ENCODE measurements at regions not wholly inside any gene's neighbourhood (a gene's known extent, or its start where the extent isn't known, plus 50 kb on each side); places are given as distances from the start of the nearest gene placed in this dataset.
A peak's percentile ranks its signal among the peaks of the same experiment; 100 is the strongest.

GRCh38 chr6:151154418-151154817 is 85.3 kb upstream of the AKAP12 start:
- no peaks in the 10 kb centered on the region for H3K36me3 ChIP-seq
- intact Hi-C loops (cut with DNase I): no loop called here
- no peak overlapping the region for H3K27ac ChIP-seq
- TF ChIP-seq POLR2A (IDR thresholded peaks at IDR 0.05): no peak
- TF ChIP-seq, protein P1, sequence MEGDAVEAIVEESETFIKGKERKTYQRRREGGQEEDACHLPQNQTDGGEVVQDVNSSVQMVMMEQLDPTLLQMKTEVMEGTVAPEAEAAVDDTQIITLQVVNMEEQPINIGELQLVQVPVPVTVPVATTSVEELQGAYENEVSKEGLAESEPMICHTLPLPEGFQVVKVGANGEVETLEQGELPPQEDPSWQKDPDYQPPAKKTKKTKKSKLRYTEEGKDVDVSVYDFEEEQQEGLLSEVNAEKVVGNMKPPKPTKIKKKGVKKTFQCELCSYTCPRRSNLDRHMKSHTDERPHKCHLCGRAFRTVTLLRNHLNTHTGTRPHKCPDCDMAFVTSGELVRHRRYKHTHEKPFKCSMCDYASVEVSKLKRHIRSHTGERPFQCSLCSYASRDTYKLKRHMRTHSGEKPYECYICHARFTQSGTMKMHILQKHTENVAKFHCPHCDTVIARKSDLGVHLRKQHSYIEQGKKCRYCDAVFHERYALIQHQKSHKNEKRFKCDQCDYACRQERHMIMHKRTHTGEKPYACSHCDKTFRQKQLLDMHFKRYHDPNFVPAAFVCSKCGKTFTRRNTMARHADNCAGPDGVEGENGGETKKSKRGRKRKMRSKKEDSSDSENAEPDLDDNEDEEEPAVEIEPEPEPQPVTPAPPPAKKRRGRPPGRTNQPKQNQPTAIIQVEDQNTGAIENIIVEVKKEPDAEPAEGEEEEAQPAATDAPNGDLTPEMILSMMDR (IDR thresholded peaks at IDR 0.05): no peak
- ATAC-seq (peak in 2 of 4 donors; percentile 41), DNase-seq (peak in 4 of 5 donors; percentile 26 to 51 (median 42))
- peaks cover 0 to 12% (median 1%) of the 10 kb centered on the region in 12 donors for H3K4me1 ChIP-seq
- no peaks in the 10 kb centered on the region for H3K9me3 ChIP-seq
- H3K4me3 ChIP-seq: no peak overlapping the region
- H3K27me3 ChIP-seq: no peaks in the 10 kb centered on the region
- 41 to 64% (median 54%) methylated on average over 2 of the region's 2 CpGs for WGBS, 4 donors

DNA sequence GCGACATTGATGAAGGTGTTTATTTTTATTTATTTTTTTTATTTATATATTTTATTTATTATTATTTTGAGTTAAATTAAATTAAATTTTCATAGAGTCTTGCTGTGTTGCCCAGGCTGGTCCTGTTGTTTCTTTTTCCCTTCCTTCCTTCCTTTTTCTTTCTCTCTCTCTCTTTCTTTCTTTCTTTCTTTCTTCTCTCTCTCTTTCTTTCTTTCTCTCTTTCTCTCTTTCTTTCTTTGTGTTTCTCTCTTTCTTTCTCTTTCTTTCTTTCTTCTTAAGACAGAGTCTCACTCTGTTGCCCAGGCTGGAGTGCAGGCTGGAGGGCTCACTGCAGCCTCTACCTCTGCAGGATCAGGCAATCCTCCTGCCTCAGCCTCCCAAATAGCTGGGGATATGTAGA is 84.7 kb upstream of the AKAP12 start:
- Histone ChIP-seq H3K36me3 (no peaks in the 10 kb centered on the region), H3K27me3 (no peaks in the 10 kb centered on the region), H3K4me3 (no peak overlapping the region), H3K4me1 (peaks cover 0 to 12% (median 1%) of the 10 kb centered on the region in 12 donors), H3K27ac (no peak overlapping the region), H3K9me3 (no peaks in the 10 kb centered on the region)
- DNase-seq: no peak
- intact Hi-C loops (cut with DNase I): no loop called here
- TF ChIP-seq, protein P1 (IDR thresholded peaks at IDR 0.05): no peak
- no peak for TF ChIP-seq POLR2A (IDR thresholded peaks at IDR 0.05)
- 96 to 100% (median 98%) methylated on average over 1 of the region's 1 CpG for WGBS, 4 donors
- ATAC-seq: no peak

GRCh38 chr6:151160929-151161757 is 78.6 kb upstream of the AKAP12 start:
- no peak for DNase-seq
- no peaks in the 10 kb centered on the region for H3K36me3 ChIP-seq
- no peaks in the 10 kb centered on the region for H3K27me3 ChIP-seq
- no peak overlapping the region for H3K4me3 ChIP-seq
- TF ChIP-seq, protein P1 (IDR thresholded peaks at IDR 0.05): no peak
- TF ChIP-seq POLR2A (IDR thresholded peaks at IDR 0.05): no peak
- no peak overlapping the region for H3K27ac ChIP-seq
- intact Hi-C loops (cut with DNase I): no loop called here
- 72 to 79% (median 76%) methylated on average over 16 of the region's 16 CpGs for WGBS, 4 donors
- no peak for ATAC-seq
- H3K4me1 ChIP-seq: no peaks in the 10 kb centered on the region
- no peaks in the 10 kb centered on the region for H3K9me3 ChIP-seq

DNA sequence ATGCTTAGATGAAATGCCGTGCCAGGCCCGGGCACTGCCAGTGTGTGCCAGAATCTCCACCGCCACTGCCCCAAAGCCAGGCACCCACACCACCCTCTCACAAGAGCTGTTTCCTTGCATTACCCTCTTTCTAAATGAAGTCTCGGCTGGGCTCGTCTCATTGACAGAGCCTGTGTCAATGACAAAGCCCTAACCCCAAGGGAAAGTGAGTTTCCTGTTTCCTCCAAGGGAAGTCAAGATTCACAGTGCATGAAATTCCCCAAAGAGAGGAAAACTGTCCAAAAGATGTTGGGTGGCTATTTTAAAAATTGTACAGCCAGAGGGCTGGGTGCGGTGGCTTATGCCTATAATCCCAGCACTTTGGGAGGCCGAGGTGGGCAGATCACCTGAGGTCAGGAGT is 75.4 kb upstream of the AKAP12 start:
- DNase-seq: peak in 1 of 5 donors; percentile 18

More for the DNA sequence above, 75.4 kb upstream of the AKAP12 start:
- Histone ChIP-seq H3K9me3 (no peaks in the 10 kb centered on the region), H3K27me3 (no peaks in the 10 kb centered on the region), H3K4me3 (no peak overlapping the region), H3K4me1 (no peaks in the 10 kb centered on the region), H3K36me3 (no peaks in the 10 kb centered on the region), H3K27ac (no peak overlapping the region)
- intact Hi-C loops (cut with DNase I): no loop called here
- 48 to 73% (median 53%) methylated on average over 7 of the region's 7 CpGs for WGBS, 4 donors
- TF ChIP-seq, protein P1 (IDR thresholded peaks at IDR 0.05): no peak
- TF ChIP-seq POLR2A (IDR thresholded peaks at IDR 0.05): no peak
- ATAC-seq: peak in 1 of 4 donors; percentile 26
